ENCODE measurements at regions not wholly inside any gene's neighbourhood (a gene's known extent, or its start where the extent isn't known, plus 50 kb on each side); places are given as distances from the start of the nearest gene placed in this dataset.

DNA sequence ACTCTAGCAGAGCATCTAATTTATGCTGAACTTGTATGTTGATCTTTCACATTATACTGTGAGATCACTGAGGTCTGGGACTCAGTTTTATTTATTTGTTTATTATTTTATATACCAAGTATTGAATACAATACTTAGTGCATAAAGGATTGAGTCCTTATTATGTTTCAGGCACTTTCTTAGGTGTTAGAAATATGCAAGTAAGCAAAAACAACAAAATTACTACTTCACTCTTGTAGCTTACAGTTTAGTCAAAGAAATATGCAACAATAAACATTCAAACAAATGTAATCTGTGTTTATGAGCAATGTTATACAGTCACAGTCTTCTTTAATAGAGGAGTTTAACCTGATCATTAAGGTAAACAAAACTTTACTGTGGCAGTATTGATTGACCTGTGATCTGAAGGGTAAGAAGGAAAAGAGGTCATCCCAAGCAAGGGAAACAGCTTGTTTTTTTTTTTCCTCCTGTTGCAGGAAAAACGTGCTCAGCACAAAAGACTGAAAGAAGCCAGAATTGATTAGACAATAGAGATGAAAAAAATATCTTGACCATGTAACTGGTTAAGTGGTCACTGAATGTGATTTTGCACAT is 990.7 kb downstream of the TRHDE start:
- H3K9me3 Mint-ChIP-seq (ENCODE audit: unreplicated experiment), result peaks cover 15% of the 10 kb centered on the region
- H3K4me3 Mint-ChIP-seq (ENCODE audit: unreplicated experiment), result no peak overlapping the region
- no peak overlapping the region for H3K27ac Mint-ChIP-seq (ENCODE audit: unreplicated experiment)
- TF ChIP-seq CTCF (IDR thresholded peaks at IDR 0.05), result no peak
- no peaks in the 10 kb centered on the region for H3K27me3 Mint-ChIP-seq (ENCODE audit: unreplicated experiment)
- no peaks in the 10 kb centered on the region for H3K36me3 Mint-ChIP-seq (ENCODE audit: unreplicated experiment)
- H3K4me1 Mint-ChIP-seq (ENCODE audit: unreplicated experiment), result no peaks in the 10 kb centered on the region
- no peak for DNase-seq (ENCODE audit: extremely low spot score, unreplicated experiment)

DNA sequence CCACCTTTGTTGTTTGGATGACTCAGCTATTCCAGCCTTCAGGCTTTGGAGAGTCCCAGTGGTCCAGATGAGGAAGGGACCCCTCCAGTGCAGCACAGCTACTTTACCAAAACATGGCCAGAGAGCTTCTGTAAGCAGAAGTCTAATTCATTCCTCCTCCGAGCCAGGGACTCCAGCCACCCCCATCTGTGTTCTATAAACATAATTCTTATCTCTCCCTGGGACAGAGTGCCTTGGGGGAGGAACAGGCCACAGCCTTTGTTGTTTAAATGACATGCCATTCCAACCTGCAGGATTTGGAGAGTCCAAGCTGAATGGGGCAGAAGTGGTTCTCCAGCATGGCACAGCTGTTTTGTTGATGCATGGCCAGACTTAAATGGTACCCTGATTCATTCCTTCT is 994.0 kb downstream of the TRHDE start:
- no peaks in the 10 kb centered on the region for H3K36me3 Mint-ChIP-seq (ENCODE audit: unreplicated experiment)
- TF ChIP-seq CTCF (IDR thresholded peaks at IDR 0.05), result no peak

GRCh38 chr12:73274976-73275375 is 1002.8 kb downstream of the TRHDE start:
- no peak for DNase-seq (ENCODE audit: extremely low spot score, unreplicated experiment)
- H3K4me1 Mint-ChIP-seq (ENCODE audit: unreplicated experiment), result no peaks in the 10 kb centered on the region
- H3K27ac Mint-ChIP-seq (ENCODE audit: unreplicated experiment), result no peak overlapping the region
- no peak overlapping the region for H3K4me3 Mint-ChIP-seq (ENCODE audit: unreplicated experiment)
- no peaks in the 10 kb centered on the region for H3K36me3 Mint-ChIP-seq (ENCODE audit: unreplicated experiment)
- H3K9me3 Mint-ChIP-seq (ENCODE audit: unreplicated experiment), result peaks cover 28% of the 10 kb centered on the region
- no peaks in the 10 kb centered on the region for H3K27me3 Mint-ChIP-seq (ENCODE audit: unreplicated experiment)
- TF ChIP-seq CTCF (IDR thresholded peaks at IDR 0.05), result no peak

More for the DNA sequence above, 994.0 kb downstream of the TRHDE start:
- H3K27ac Mint-ChIP-seq (ENCODE audit: unreplicated experiment), result no peak overlapping the region
- H3K27me3 Mint-ChIP-seq (ENCODE audit: unreplicated experiment), result no peaks in the 10 kb centered on the region
- peaks cover 38% of the 10 kb centered on the region for H3K9me3 Mint-ChIP-seq (ENCODE audit: unreplicated experiment)
- H3K4me1 Mint-ChIP-seq (ENCODE audit: unreplicated experiment), result no peaks in the 10 kb centered on the region
- DNase-seq (ENCODE audit: extremely low spot score, unreplicated experiment), result no peak
- H3K4me3 Mint-ChIP-seq (ENCODE audit: unreplicated experiment), result no peak overlapping the region

DNA sequence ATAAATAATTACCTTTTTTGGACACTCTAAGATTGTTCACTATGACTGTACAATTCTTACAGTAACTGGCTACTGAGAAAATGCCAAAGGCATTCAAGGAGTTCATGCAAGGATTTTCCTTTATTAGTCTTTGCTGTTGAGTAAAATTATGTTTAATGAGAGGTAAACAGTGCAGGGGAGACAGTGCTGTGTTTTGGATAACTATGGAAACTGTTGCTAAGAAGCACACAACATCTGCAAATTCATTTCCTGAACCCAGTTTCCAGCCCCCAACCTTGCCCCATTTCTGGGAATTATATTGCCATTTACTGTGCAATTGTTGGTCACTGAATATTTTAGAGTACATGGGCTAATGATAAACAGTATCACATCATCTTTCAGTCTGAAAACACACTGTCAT is 1005.8 kb downstream of the TRHDE start:
- no peaks in the 10 kb centered on the region for H3K4me1 Mint-ChIP-seq (ENCODE audit: unreplicated experiment)
- no peak for DNase-seq (ENCODE audit: extremely low spot score, unreplicated experiment)
- H3K27ac Mint-ChIP-seq (ENCODE audit: unreplicated experiment), result no peak overlapping the region
- H3K9me3 Mint-ChIP-seq (ENCODE audit: unreplicated experiment), result peaks cover 22% of the 10 kb centered on the region
- TF ChIP-seq CTCF (IDR thresholded peaks at IDR 0.05), result no peak
- H3K36me3 Mint-ChIP-seq (ENCODE audit: unreplicated experiment), result no peaks in the 10 kb centered on the region
- no peaks in the 10 kb centered on the region for H3K27me3 Mint-ChIP-seq (ENCODE audit: unreplicated experiment)
- H3K4me3 Mint-ChIP-seq (ENCODE audit: unreplicated experiment), result no peak overlapping the region

GRCh38 chr12:73301530-73301929 is 1029.4 kb downstream of the TRHDE start:
- no peaks in the 10 kb centered on the region for H3K4me1 Mint-ChIP-seq (ENCODE audit: unreplicated experiment)
- H3K27me3 Mint-ChIP-seq (ENCODE audit: unreplicated experiment), result no peaks in the 10 kb centered on the region
- no peak overlapping the region for H3K27ac Mint-ChIP-seq (ENCODE audit: unreplicated experiment)
- DNase-seq (ENCODE audit: extremely low spot score, unreplicated experiment), result no peak
- peaks cover 5% of the 10 kb centered on the region for H3K9me3 Mint-ChIP-seq (ENCODE audit: unreplicated experiment)
- TF ChIP-seq CTCF (IDR thresholded peaks at IDR 0.05), result no peak
- no peaks in the 10 kb centered on the region for H3K36me3 Mint-ChIP-seq (ENCODE audit: unreplicated experiment)
- H3K4me3 Mint-ChIP-seq (ENCODE audit: unreplicated experiment), result no peak overlapping the region
